ENCODE measurements at regions not wholly inside any gene's neighbourhood (a gene's known extent, or its start where the extent isn't known, plus 50 kb on each side); places are given as distances from the start of the nearest gene placed in this dataset.

- no peak for DNase-seq
These were observed 220.6 kb downstream of the GXYLT1 start for GRCh38 chr12:41924111-41924510.

DNA sequence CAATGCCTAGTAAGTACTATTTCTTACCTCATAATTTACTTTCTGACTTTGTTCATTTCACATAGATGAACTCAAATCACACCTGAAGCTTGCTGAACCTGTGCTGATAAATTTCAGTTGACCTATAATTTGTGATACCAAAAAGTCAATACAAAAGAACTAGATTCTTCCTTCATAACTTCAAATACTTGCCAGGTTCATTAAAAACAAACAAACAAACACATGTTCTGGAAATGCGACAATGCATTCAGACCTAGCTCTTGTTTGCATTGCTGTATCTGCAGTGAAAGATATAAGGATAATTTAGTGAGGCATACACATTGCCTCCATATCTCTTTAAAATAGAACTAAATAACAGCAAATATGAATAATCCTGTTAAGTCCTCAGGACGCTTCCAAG lies 221.3 kb downstream of the GXYLT1 start:
- DNase-seq = no peak

DNA sequence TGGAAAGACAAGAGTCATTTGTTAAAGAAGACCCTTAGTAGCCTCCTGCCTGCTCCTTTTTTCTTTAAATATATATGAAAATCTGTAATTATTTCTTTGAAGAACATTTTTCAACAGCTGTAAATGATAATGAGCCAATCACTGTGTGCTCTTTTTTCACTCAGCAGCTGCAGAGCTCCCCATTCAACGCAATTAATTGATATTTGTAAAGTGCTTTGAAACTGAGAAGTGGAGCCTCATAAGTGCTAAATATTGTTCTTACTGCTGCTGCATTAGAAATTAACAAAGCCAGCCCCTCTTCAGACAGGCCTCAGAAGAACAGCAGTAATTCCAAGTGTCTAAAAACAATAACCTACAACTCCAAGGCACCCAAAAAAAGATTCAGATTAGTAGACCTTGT lies 224.3 kb downstream of the GXYLT1 start:
- no peak for DNase-seq

DNA sequence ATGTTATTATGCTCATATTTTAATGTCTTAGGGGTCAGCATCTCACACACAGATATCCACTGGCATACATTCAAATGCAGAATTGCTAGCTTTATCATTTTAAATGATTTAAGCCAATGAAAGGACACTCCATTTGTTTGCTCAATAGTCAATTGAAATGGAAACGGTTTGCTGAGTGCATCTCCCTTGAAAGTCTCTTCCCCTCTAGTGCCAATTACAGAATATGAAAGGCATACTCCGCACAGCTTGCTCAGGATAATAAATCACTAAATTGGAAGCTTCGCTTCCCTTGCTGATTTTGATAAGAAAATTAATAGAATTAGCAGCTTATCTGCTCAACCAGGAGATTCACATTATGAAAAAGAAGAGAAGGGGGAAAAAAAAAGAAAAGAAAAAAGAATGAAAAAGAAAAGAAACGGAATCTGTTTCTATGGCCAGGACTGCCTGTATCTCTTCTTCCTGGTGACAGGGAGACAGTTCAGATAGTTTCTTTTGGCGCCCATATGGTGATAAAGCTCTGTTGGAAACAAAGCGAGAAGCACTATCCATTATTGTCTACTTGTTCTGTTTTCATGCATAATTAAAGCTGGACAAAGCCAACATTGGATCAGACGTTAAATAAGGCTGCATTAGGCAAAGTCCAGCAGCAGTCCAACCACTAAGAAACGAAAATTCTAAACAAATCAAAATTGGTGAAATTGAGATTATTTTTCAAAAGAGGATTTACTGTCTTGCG lies 225.0 kb downstream of the GXYLT1 start:
- DNase-seq = peak; percentile 74

DNA sequence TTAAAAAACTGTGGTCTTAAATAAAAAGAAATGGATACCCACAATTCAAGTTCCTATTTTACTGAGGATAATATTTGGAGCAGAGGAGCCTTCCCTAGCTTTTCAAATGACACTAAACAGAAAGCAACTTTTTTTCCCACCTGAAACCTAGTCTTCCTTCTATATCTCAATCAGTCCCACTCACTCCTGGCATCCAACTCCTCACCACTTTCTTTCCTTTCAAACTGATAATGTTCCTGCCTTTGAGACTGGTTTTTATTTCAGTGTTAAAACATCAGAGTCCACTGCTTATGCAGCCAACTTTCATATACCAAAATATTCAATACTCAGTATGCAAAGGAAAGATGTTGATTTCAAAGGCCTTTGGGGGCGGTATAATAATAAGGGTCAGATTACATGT lies 225.6 kb downstream of the GXYLT1 start:
- no peak for DNase-seq

GRCh38 chr12:41917938-41918341 lies 226.7 kb downstream of the GXYLT1 start:
- DNase-seq = peak; percentile 33

DNA sequence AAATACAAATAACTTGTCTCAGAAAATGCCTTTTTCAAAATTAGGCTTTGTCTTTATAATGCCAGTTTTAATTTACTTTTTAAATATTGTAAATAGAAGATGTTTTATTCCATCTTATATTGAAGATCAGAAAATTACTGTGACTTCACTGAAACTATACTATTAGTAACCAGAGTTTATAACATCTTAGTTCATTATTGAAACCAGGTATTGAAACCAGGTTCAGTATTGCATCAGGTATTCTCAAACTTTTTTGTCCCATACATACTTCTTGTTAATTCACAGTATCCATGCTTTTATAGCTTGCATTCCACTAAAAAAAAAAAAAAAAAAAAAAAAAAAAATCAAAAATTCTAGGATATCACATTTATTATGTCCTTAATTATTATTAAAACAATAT lies 227.5 kb downstream of the GXYLT1 start:
- no peak for DNase-seq

DNA sequence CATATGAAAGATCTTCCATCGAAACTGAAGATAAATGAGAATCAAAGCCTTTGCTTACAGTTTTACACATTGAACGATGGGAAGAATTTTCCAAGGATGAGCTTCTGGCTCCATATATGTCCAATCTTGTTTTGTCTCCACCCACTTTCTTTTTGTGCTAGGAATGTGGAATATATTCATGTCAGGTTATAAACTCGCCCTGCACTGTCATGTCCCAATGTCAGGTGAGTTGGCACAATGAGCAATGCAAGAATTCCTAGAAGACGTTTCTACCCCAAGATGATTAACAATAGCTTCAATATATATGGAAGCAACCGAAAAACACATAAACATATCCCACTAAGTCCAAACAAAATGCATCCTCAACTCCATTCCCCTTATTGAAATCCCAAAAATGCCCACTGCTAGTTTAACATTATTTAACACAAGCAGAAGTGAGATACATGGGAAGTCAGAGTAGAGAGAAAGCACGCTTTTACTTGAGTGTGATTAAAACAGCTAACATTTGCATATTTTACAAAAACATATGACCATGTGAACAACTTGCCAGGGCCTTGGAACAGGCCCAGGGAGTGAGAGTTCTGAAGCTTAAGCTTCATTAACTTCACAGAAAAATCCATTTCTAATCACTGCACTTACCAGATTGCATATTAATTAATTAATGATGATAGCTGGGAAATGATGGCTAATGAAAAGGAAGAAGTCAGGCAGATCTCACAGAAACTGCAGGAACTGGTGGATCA lies 233.9 kb downstream of the GXYLT1 start:
- DNase-seq = no peak

- no peak for DNase-seq
These were observed 236.5 kb downstream of the GXYLT1 start for GRCh38 chr12:41908206-41908605.

DNA sequence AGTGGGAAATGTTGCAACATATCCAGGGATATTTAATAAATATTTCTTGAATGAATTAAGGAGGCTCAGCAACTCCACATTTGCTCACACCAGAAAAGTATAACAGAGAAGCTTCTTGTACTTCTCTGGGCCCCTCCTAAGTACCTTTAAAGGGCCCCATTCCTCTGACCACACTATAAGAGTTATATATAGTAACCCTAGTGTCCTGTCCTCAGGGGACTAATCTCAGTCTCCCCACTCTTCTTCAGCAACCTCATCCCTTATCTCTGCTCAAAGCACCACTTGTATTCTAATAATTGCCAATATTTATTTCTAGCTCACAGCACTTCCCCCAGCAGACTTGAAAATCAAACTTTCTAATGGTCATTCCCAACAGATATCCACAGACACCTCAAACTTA lies 237.1 kb downstream of the GXYLT1 start:
- DNase-seq = no peak

- no peak for DNase-seq
These were observed 237.7 kb downstream of the GXYLT1 start for GRCh38 chr12:41907021-41907420.

- DNase-seq = no peak
These were observed 238.8 kb downstream of the GXYLT1 start for GRCh38 chr12:41905759-41906297.

DNA sequence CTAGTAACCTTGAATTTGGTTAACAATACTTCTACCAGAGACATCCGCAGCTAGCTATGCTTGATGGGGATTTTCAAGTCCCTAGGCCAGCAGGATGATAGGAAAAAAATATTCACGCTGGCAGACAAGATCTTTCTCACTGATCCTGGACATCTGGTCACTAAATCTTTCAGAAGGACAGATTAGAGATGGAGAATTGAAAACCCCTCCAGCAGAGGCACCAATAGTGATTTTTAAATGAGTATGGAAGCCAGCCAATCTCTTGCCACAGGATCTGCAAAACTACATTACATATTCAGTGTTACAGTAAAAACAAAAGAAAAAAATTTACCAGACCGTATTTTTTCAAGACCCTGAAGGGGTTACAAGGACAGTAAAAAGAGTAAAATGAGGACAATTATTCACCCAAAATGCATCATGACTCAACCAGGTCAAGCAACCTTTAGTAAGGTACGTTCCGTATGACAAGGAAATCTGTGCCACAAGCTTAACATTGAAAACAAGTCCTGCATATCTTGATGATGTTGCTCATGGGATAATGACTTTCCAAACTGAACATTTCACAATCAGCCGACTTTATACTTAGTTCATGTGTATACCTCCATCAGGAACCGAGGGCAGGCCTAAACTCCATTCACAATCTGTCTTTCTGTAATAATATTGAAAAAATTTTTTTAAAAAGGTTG lies 239.5 kb downstream of the GXYLT1 start:
- no peak for DNase-seq

GRCh38 chr12:41904041-41904440 lies 240.6 kb downstream of the GXYLT1 start:
- DNase-seq = no peak

- DNase-seq = no peak
These were observed 241.5 kb downstream of the GXYLT1 start for GRCh38 chr12:41903014-41903708.

DNA sequence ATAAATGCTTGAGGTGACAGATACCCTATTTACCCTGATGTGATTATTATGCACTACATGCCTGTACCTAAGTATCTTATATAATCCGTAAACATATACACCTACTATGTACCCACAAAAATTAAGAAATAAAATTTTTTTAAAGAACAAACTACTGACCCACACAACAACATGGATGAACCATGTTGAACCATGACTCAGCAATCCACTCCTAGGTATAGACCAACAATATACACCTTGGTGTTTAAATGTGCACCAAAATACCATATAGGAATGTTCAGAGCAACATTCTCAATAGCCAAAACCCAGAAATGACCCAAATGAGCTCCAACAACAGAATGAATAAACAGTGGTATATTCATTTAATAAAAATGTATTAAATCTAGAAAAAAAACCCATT lies 245.1 kb downstream of the GXYLT1 start:
- DNase-seq = no peak

GRCh38 chr12:41897593-41897992 lies 247.1 kb downstream of the GXYLT1 start:
- no peak for DNase-seq

DNA sequence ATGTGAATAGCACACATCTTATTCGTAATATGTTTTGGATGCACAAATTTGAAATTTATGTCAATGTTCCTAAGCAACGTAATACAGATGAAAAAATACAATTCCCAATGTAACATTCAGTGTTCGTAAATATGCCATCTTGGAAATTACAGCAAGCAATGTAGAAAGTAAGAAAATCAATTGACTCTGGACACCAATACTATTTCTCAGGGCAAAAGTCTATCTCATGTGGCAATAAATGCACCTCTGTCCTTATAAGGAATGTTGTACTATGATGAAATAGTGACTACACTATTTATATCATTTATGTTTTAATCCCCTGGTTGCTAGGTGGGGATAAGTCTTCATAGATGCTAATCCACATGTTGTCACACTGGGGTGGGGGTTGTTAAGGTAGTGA lies 251.2 kb downstream of the GXYLT1 start:
- no peak for DNase-seq

DNA sequence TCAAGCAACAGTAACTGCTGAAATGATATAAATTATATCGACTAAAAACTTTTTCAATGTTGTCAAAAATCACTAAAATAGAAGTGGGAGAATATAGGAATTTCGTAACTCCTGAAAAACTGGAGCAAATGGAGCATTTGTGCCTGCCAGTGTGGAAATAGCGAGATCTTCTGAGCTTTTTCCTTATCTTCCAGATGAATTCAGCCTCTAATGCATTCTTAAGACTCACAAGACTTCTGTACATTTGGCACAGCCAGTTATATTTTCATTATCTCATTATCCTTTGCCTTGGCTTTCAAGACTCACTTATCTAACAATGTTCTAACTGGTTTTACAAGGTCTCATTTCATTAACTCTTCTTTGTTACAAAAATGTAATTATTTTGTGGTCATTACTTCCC lies 252.4 kb downstream of the GXYLT1 start:
- DNase-seq = no peak

DNA sequence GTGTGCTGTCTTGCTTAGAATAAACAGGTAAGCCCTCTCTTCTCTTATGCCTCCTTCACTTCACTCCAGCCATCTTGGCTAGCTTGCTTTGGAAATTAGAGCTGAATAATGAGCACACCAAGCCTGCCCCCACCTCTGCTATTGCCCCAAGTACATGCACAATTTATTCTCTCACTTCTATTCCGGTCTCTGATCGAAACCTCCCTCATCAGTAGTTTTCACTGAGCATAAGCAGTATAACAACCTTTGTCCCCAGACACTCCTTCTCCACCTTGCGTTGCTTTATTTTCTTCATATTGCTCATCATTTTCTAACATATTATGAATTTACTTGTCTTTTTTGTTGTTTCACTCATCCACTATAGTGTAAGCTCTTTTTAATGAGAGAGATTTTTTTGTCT lies 253.4 kb downstream of the GXYLT1 start:
- no peak for DNase-seq

DNA sequence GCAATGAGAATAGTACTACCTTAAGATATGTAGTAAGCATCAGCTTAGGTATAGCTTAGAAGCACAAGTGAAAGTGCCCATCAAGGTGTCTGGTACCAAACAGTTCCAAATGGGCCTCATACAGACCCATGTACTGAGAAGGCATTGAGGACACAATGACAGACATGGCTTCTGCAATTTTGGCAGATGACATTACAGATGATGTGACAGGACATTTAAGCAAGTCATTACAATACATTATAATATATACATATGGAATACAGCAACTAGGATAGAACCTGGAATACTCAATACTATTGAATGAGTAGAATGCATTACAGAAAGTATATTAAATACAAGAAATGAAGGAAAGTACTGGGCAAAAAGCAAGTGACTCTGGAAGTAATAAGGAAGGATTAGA lies 256.4 kb downstream of the GXYLT1 start:
- DNase-seq = no peak

DNA sequence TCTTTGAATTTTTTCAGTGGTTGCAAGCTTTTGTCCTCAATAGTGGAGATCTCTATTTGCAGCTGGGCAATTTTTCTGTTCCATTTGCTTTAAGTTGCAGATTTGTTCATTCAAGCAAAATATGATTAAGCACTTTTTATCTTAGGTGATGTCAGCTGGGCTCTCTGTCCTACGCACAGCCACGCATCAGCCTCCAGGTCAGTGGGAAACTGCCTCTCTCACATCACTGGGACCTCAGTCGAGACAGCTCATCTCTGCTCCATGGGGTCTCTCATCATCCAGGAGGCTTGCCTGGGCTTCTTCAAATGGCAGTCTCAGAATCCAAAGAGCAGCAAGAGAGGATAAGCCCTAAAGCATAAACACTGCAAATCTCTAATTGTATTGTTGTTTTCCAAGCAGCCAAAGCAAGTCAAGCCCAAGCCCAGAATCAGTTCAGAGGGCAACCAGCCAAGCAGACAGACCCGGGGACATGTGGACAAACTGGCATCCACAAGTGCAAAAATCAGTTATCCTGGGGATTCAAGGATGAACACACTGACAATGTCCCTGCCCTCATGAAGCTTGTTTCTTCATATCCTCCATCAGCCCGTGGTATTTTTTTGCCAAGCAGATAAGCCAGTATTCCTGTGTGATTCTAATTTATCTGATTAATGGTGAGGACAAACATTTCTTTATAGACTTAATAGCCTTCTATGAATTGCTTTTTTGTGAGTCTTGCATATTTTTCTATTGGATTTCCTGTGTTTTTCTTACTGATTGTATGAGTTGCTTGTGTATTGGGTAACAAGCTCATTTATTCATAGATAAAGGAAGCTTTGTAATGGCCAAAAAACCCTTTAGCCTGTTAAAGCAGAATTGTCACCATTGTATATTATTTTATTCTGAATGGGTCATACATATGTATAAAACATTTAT lies 262.5 kb downstream of the GXYLT1 start:
- DNase-seq = no peak

All from retina (tissue), 1 donor.